HEK293 (cell line): ENCODE measurements at regions not wholly inside any gene's neighbourhood (a gene's known extent, or its start where the extent isn't known, plus 50 kb on each side); places are given as distances from the start of the nearest gene placed in this dataset.

Source experiments
- CTCF ChIA-PET: fragments of 350-600 bp; formaldehyde crosslinking; extraction: SDS; loops from one replicate; lab custom pipeline; 2021; ENCODE audit warnings: antibody characterized with exemption; lab: Yijun Ruan, JAX
- POLR2A ChIA-PET: fragments of 300-600 bp; formaldehyde crosslinking; extraction: SDS; loops from one replicate; lab custom pipeline; 2020; ENCODE audit warnings: antibody characterized with exemption, inconsistent platforms; lab: Yijun Ruan, JAX
- H3K27ac ChIP-seq: fragments of 200-500 bp; sonication (Bioruptor generic); 2 replicates; pipeline ENCODE4 v1.5.1; 2014; ENCODE audit warnings: low read depth, low read length, control low read depth, inconsistent platforms; ENCODE audit errors: extremely low read depth
- H3K36me3 ChIP-seq, 2 experiments: fragments of 200-500 bp in 1 of 2; sonication (Bioruptor generic) in 1 of 2; 1 replicate in 1 of 2; 2 replicates in 1 of 2; pipeline ENCODE4 v1.5.1; 2014 to 2017; ENCODE audit warnings: inconsistent platforms in 2 of 2, low read length in 2 of 2; ENCODE audit not compliant: control insufficient read depth in 2 of 2, insufficient read depth in 1 of 2
- H3K4me1 ChIP-seq: fragments of 200-500 bp; sonication (Bioruptor generic); 2 replicates; pipeline ENCODE4 v1.5.1; 2014; ENCODE audit warnings: mild to moderate bottlenecking, low read length, inconsistent platforms; ENCODE audit not compliant: control insufficient read depth, insufficient read depth
- H3K4me3 ChIP-seq: 2 replicates; pipeline ENCODE4 v1.5.1; 2011; ENCODE audit warnings: low read depth, mild to moderate bottlenecking, control low read depth, low read length, moderate library complexity
- H3K9me3 ChIP-seq: fragments of 200-500 bp; sonication (Bioruptor generic); 2 replicates; pipeline ENCODE4 v1.5.1; 2014; ENCODE audit warnings: low read depth, low read length, inconsistent platforms; ENCODE audit not compliant: control insufficient read depth, insufficient read depth
- BCL11B ChIP-seq: fragments of 450-650 bp; formaldehyde crosslinking; IDR thresholded peaks from 2 replicates; pipeline ENCODE4 v1.5.1; 2016; ENCODE audit warnings: low read depth, missing biosample characterization, missing genetic modification characterization
- GLIS1 ChIP-seq: fragments of 450-650 bp; formaldehyde crosslinking; IDR thresholded peaks from 2 replicates; pipeline ENCODE4 v1.5.1; 2016; ENCODE audit warnings: missing biosample characterization, missing genetic modification characterization
- IKZF3 ChIP-seq: fragments of 450-650 bp; IDR thresholded peaks from 2 replicates; pipeline ENCODE4 v1.5.0; 2018; ENCODE audit warnings: missing biosample characterization, mild to moderate bottlenecking, missing genetic modification characterization, moderate library complexity
- KLF1 ChIP-seq: fragments of 450-650 bp; formaldehyde crosslinking; IDR thresholded peaks from 2 replicates; pipeline ENCODE4 v1.5.1; 2016; ENCODE audit warnings: missing biosample characterization, missing genetic modification characterization
- MYNN ChIP-seq: fragments of 450-650 bp; formaldehyde crosslinking; IDR thresholded peaks from 2 replicates; pipeline ENCODE4 v1.5.1; 2016; ENCODE audit warnings: missing biosample characterization, missing genetic modification characterization, borderline replicate concordance
- PRDM1 ChIP-seq: fragments of 450-650 bp; formaldehyde crosslinking; IDR thresholded peaks from 2 replicates; pipeline ENCODE4; 2016; ENCODE audit warnings: missing biosample characterization, missing genetic modification characterization
- RBAK ChIP-seq: fragments of 450-650 bp; formaldehyde crosslinking; IDR thresholded peaks from 2 replicates; pipeline ENCODE4 v1.5.1; 2016; ENCODE audit warnings: missing biosample characterization, missing genetic modification characterization
- SCRT1 ChIP-seq: fragments of 450-650 bp; formaldehyde crosslinking; IDR thresholded peaks from 2 replicates; pipeline ENCODE4 v1.5.1; 2016; ENCODE audit warnings: missing biosample characterization, missing genetic modification characterization, borderline replicate concordance
- YY1 ChIP-seq: fragments of 450-650 bp; formaldehyde crosslinking; IDR thresholded peaks from 2 replicates; pipeline ENCODE4 v1.5.1; 2018; ENCODE audit warnings: missing biosample characterization, missing genetic modification characterization
- YY2 ChIP-seq: fragments of 450-650 bp; formaldehyde crosslinking; IDR thresholded peaks from 2 replicates; pipeline ENCODE4 v1.5.1; 2016; ENCODE audit warnings: missing biosample characterization, missing genetic modification characterization
- ZBTB17 ChIP-seq: fragments of 450-650 bp; formaldehyde crosslinking; IDR thresholded peaks from 2 replicates; pipeline ENCODE4 v1.5.1; 2016; ENCODE audit warnings: missing biosample characterization, missing genetic modification characterization
- ZBTB20 ChIP-seq: fragments of 450-650 bp; formaldehyde crosslinking; IDR thresholded peaks from 2 replicates; pipeline ENCODE4 v1.5.1; 2016; ENCODE audit warnings: missing biosample characterization, missing genetic modification characterization
- ZBTB8A ChIP-seq: fragments of 450-650 bp; formaldehyde crosslinking; IDR thresholded peaks from 2 replicates; pipeline ENCODE4 v1.5.1; 2016; ENCODE audit warnings: missing biosample characterization, missing genetic modification characterization
- ZNF133 ChIP-seq: fragments of 450-650 bp; formaldehyde crosslinking; IDR thresholded peaks from 2 replicates; pipeline ENCODE4 v1.5.1; 2016; ENCODE audit warnings: missing biosample characterization, missing genetic modification characterization
- ZNF138 ChIP-seq: fragments of 450-650 bp; formaldehyde crosslinking; IDR thresholded peaks from 2 replicates; pipeline ENCODE4 v1.5.1; 2016; ENCODE audit warnings: missing biosample characterization, missing genetic modification characterization, borderline replicate concordance
- ZNF248 ChIP-seq: fragments of 450-650 bp; formaldehyde crosslinking; IDR thresholded peaks from 2 replicates; pipeline ENCODE4 v1.5.1; 2017; ENCODE audit warnings: missing biosample characterization, missing genetic modification characterization
- ZNF302 ChIP-seq: fragments of 450-650 bp; formaldehyde crosslinking; IDR thresholded peaks from 2 replicates; pipeline ENCODE4 v1.5.1; 2016; ENCODE audit warnings: missing biosample characterization, missing genetic modification characterization, low read depth
- ZNF404 ChIP-seq: fragments of 450-650 bp; formaldehyde crosslinking; IDR thresholded peaks from 2 replicates; pipeline ENCODE4 v1.5.1; 2017; ENCODE audit warnings: missing biosample characterization, missing genetic modification characterization
- ZNF510 ChIP-seq: fragments of 450-650 bp; formaldehyde crosslinking; IDR thresholded peaks from 2 replicates; pipeline ENCODE4 v1.5.1; 2018; ENCODE audit warnings: mild to moderate bottlenecking, missing genetic modification characterization, missing biosample characterization; ENCODE audit not compliant: insufficient replicate concordance
- ZNF561 ChIP-seq: fragments of 450-650 bp; IDR thresholded peaks from 2 replicates; pipeline ENCODE4 v1.5.1; 2018; ENCODE audit warnings: missing biosample characterization, missing genetic modification characterization, borderline replicate concordance
- ZNF776 ChIP-seq: fragments of 450-650 bp; formaldehyde crosslinking; IDR thresholded peaks from 2 replicates; pipeline ENCODE4 v1.5.0; 2017; ENCODE audit warnings: missing biosample characterization, missing genetic modification characterization, borderline replicate concordance
- ZNF791 ChIP-seq: fragments of 450-650 bp; formaldehyde crosslinking; IDR thresholded peaks from 2 replicates; pipeline ENCODE4 v1.5.1; 2016; ENCODE audit warnings: missing biosample characterization, missing genetic modification characterization
- ZNF837 ChIP-seq: fragments of 450-650 bp; formaldehyde crosslinking; IDR thresholded peaks from 2 replicates; pipeline ENCODE4 v1.5.1; 2016; ENCODE audit warnings: missing biosample characterization, missing genetic modification characterization
- ZSCAN4 ChIP-seq: fragments of 450-650 bp; formaldehyde crosslinking; IDR thresholded peaks from 2 replicates; pipeline ENCODE4 v1.5.1; 2017; ENCODE audit warnings: missing biosample characterization, missing genetic modification characterization

DNA sequence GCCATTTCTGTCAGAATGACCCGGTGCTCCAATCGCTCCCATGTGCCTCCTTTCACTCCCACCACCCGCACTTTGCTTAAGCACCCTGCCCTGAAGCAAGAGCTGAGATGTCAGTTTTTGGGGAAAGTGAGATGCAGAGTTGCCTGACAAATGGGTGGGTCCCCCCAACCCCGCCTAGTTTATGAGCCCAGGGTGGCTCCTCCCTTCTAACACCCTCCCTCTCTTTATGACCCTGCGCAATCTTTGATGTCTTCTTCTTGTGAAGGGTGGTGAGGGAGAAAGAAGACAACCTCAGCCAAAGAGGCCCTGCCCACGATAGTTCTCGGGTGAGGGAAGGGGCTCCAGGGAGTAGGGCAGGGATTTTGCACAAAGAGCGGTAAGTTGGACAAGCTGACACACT lies 89.5 kb upstream of the HOXC13 start:
- H3K9me3 ChIP-seq, result no peaks in the 10 kb centered on the region
- TF ChIP-seq KLF1 (tag by site-specific recombination) (peak; percentile 95), ZBTB20 (tag by site-specific recombination) (no peak)
- ChIA-PET POLR2A (no interaction called here), CTCF (no interaction called here)
- H3K4me1 ChIP-seq, result no peaks in the 10 kb centered on the region
- no peak overlapping the region for H3K4me3 ChIP-seq
- no peaks in the 10 kb centered on the region for H3K36me3 ChIP-seq
- H3K27ac ChIP-seq, result no peak overlapping the region

- Histone ChIP-seq H3K27ac (no peak overlapping the region), H3K9me3 (no peaks in the 10 kb centered on the region), H3K4me3 (no peak overlapping the region), H3K4me1 (no peaks in the 10 kb centered on the region), H3K36me3 (no peaks in the 10 kb centered on the region)
- TF ChIP-seq ZNF776 (no peak), IKZF3 (tag by site-specific recombination) (no peak), ZNF791 (tag by site-specific recombination) (no peak), RBAK (tag by site-specific recombination) (no peak), GLIS1 (tag by site-specific recombination) (no peak)
- ChIA-PET POLR2A (interaction anchor here (0.6 kb wide), 1 partner anchor 89 kb away, joined by 3 read pairs; the partner anchor contains the start of gene HOXC13), CTCF (interaction anchor here (0.7 kb wide), 1 partner anchor 92 kb away, joined by 3 read pairs; no protein-coding TSS in a partner anchor)
These were observed 89.0 kb upstream of the HOXC13 start for GRCh38 chr12:53849656-53850055.

- Histone ChIP-seq H3K4me1 (no peaks in the 10 kb centered on the region), H3K36me3 (no peaks in the 10 kb centered on the region), H3K4me3 (no peak overlapping the region), H3K27ac (no peak overlapping the region), H3K9me3 (no peaks in the 10 kb centered on the region)
- POLR2A ChIA-PET, result no interaction called here
- TF ChIP-seq ZNF837 (no peak), ZSCAN4 (peak; percentile 15; the same call in 1 of the 2 replicates)
- CTCF ChIA-PET, result no interaction called here
These were observed 86.6 kb upstream of the HOXC13 start for GRCh38 chr12:53852061-53852460.

- POLR2A ChIA-PET, result no interaction called here
- Histone ChIP-seq H3K9me3 (no peaks in the 10 kb centered on the region), H3K4me1 (no peaks in the 10 kb centered on the region), H3K36me3 (no peaks in the 10 kb centered on the region), H3K27ac (no peak overlapping the region), H3K4me3 (no peak overlapping the region)
- CTCF ChIA-PET, result interaction anchor here (0.8 to 1.2 kb wide), 3 partner anchors 17 to 85 kb away, joined by 3 to 4 read pairs (median 3); no protein-coding TSS in a partner anchor
- TF ChIP-seq ZNF138 (no peak), ZNF133 (tag by site-specific recombination) (no peak), ZBTB8A (tag by site-specific recombination) (no peak), YY1 (no peak), ZNF561 (tag by site-specific recombination) (no peak), ZNF404 (tag by site-specific recombination) (no peak), PRDM1 (tag by site-specific recombination) (no peak), BCL11B (tag by site-specific recombination) (no peak), RBAK (tag by site-specific recombination) (no peak), ZBTB17 (tag by site-specific recombination) (no peak), ZNF302 (tag by site-specific recombination) (no peak), SCRT1 (tag by site-specific recombination) (no peak), ZNF248 (tag by site-specific recombination) (no peak), MYNN (tag by site-specific recombination) (no peak), YY2 (tag by site-specific recombination) (no peak), ZNF510 (tag by site-specific recombination) (no peak)
These were observed 85.6 kb upstream of the HOXC13 start for GRCh38 chr12:53852992-53853391.
